H1 (cell line): ENCODE measurements at regions not wholly inside any gene's neighbourhood (a gene's known extent, or its start where the extent isn't known, plus 50 kb on each side); places are given as distances from the start of the nearest gene placed in this dataset.

Experiments used
- CTCF ChIA-PET: fragments of 300-600 bp; sonication (Branson Sonifier 250); formaldehyde crosslinking; loops from one replicate; lab custom pipeline; 2021; ENCODE audit not compliant: partially characterized antibody; lab: Charles Lee
- POLR2A ChIA-PET: fragments of 300-600 bp; sonication (Branson Sonifier 250); formaldehyde crosslinking; loops from one replicate; lab custom pipeline; 2021; ENCODE audit warnings: inconsistent platforms; ENCODE audit not compliant: partially characterized antibody; lab: Charles Lee
- DNase-seq, 2 experiments: peaks; one replicate each; pipeline versions ENCODE4 v3.0.0 to v3.0.0-alpha.2; 2010 to 2022; ENCODE audit warnings: low spot score in 2 of 2, low read depth in 1 of 2, mixed read lengths in 1 of 2
- FAIRE-seq: peaks from 2 replicates; lab custom pipeline; 2011; peaks lifted over from hg19 to GRCh38; lab: Jason Lieb, UNC
- H2AFZ ChIP-seq: 2 replicates; pipeline ENCODE4 v1.8.1; 2012; ENCODE audit warnings: low read length, inconsistent platforms
- H2AK5ac ChIP-seq: 2 replicates; pipeline ENCODE4 v1.6.1; 2013; ENCODE audit warnings: low read depth, low read length
- H2BK120ac ChIP-seq: replicated peaks from 2 replicates; pipeline ENCODE3; 2013; ENCODE audit warnings: low read depth, low read length, inconsistent platforms
- H2BK12ac ChIP-seq: 2 replicates; pipeline ENCODE4 v1.6.1; 2013; ENCODE audit warnings: low read depth, low read length
- H2BK15ac ChIP-seq: 2 replicates; pipeline ENCODE4 v1.6.1; 2013; ENCODE audit warnings: low read length
- H2BK20ac ChIP-seq: 2 replicates; pipeline ENCODE4 v1.6.1; 2013; ENCODE audit warnings: low read length
- H2BK5ac ChIP-seq: 2 replicates; pipeline ENCODE4 v1.6.1; 2013; ENCODE audit warnings: low read depth, low read length
- H3K14ac ChIP-seq: 2 replicates; pipeline ENCODE4 v1.6.1; 2013; ENCODE audit warnings: inconsistent platforms; ENCODE audit not compliant: insufficient read length
- H3K18ac ChIP-seq: 2 replicates; pipeline ENCODE4 v1.6.1; 2013; ENCODE audit warnings: low read length; ENCODE audit errors: extremely low read depth
- H3K23ac ChIP-seq: 2 replicates; pipeline ENCODE4 v1.6.1; 2013; ENCODE audit warnings: inconsistent platforms; ENCODE audit not compliant: insufficient read length
- H3K23me2 ChIP-seq: 2 replicates; pipeline ENCODE4 v1.6.1; 2013; ENCODE audit warnings: low read depth, low read length
- H3K27ac ChIP-seq: 2 replicates; pipeline ENCODE4 v1.6.1; 2011; ENCODE audit warnings: low read depth, low read length, inconsistent platforms
- H3K27me3 ChIP-seq, 4 experiments: replicated peaks in 1 of 4; 1 replicate in 1 of 4; 2 replicates in 3 of 4; pipeline versions ENCODE4 v1.6.1 to v1.8.1; 2011 to 2013; ENCODE audit warnings: low read length in 3 of 4, mild to moderate bottlenecking in 3 of 4, inconsistent platforms in 2 of 4, mixed read lengths in 2 of 4, moderate library complexity in 1 of 4; ENCODE audit not compliant: control insufficient read depth in 3 of 4, insufficient read depth in 3 of 4; ENCODE audit errors: extremely low read depth in 1 of 4
- H3K36me3 ChIP-seq, 4 experiments: 2 replicates each; pipeline versions ENCODE4 v1.6.1 to v1.8.1; 2011 to 2013; ENCODE audit warnings: mild to moderate bottlenecking in 4 of 4, low read length in 3 of 4, moderate library complexity in 2 of 4, control low read depth in 1 of 4, inconsistent platforms in 1 of 4; ENCODE audit not compliant: insufficient read depth in 4 of 4, control insufficient read depth in 2 of 4
- H3K4ac ChIP-seq: replicated peaks from 2 replicates; pipeline ENCODE3; 2013; ENCODE audit warnings: low read length, low read depth, mixed read lengths, inconsistent platforms; ENCODE audit not compliant: insufficient read length
- H3K4me1 ChIP-seq, 4 experiments: replicated peaks in 1 of 4; 1 replicate in 1 of 4; 2 replicates in 3 of 4; pipeline versions ENCODE4 v1.6.1 to v1.8.1; 2011 to 2013; ENCODE audit warnings: low read length in 3 of 4, inconsistent platforms in 2 of 4, mixed read lengths in 1 of 4; ENCODE audit not compliant: insufficient read depth in 4 of 4, control insufficient read depth in 3 of 4
- H3K4me2 ChIP-seq, 2 experiments: 2 replicates each; pipeline versions ENCODE4 v1.6.1 to v1.8.1; 2011 to 2013; ENCODE audit warnings: low read depth in 2 of 2, low read length in 2 of 2, control low read depth in 1 of 2, inconsistent platforms in 1 of 2, mild to moderate bottlenecking in 1 of 2; ENCODE audit not compliant: insufficient read depth in 1 of 2
- H3K4me3 ChIP-seq, 4 experiments: fragments of 200-600, 300-600 bp in 1 of 4; sonication (generic), shearing (Covaris generic), sonication (Bioruptor Twin) in 1 of 4; 2 replicates each; pipeline versions ENCODE4 v1.5.1 to v1.8.1; 2011 to 2016; ENCODE audit warnings: low read length in 4 of 4, low read depth in 3 of 4, control low read depth in 2 of 4, inconsistent platforms in 2 of 4, mild to moderate bottlenecking in 2 of 4, mixed read lengths in 1 of 4, moderate library complexity in 1 of 4; ENCODE audit not compliant: insufficient read depth in 2 of 4; ENCODE audit errors: extremely low read depth in 1 of 4
- H3K56ac ChIP-seq: replicated peaks from 2 replicates; pipeline ENCODE3; 2013; ENCODE audit warnings: low read depth, mild to moderate bottlenecking, mixed read lengths, low read length, inconsistent platforms; ENCODE audit not compliant: insufficient read length
- H3K79me1 ChIP-seq: 2 replicates; pipeline ENCODE4 v1.6.1; 2013; ENCODE audit warnings: low read depth, low read length, control low read depth
- H3K79me2 ChIP-seq, 2 experiments: 2 replicates each; pipeline versions ENCODE4 v1.6.1 to v1.8.1; 2012 to 2013; ENCODE audit warnings: low read length in 2 of 2, mild to moderate bottlenecking in 2 of 2, inconsistent platforms in 1 of 2; ENCODE audit not compliant: insufficient read depth in 2 of 2, control insufficient read depth in 1 of 2
- H3K9ac ChIP-seq, 4 experiments: replicated peaks in 1 of 4; 1 replicate in 1 of 4; 2 replicates in 3 of 4; pipeline versions ENCODE4 v1.6.1 to v1.8.1; 2011 to 2013; ENCODE audit warnings: low read depth in 3 of 4, low read length in 3 of 4, control low read depth in 2 of 4, mild to moderate bottlenecking in 2 of 4, moderate library complexity in 2 of 4, inconsistent platforms in 1 of 4; ENCODE audit errors: extremely low read depth in 1 of 4
- H3K9me3 ChIP-seq, 2 experiments: 2 replicates each; pipeline versions ENCODE4 v1.6.1 to v1.8.1; 2012 to 2013; ENCODE audit warnings: mild to moderate bottlenecking in 2 of 2, moderate library complexity in 2 of 2, control low read depth in 1 of 2, inconsistent platforms in 1 of 2, low read depth in 1 of 2, low read length in 1 of 2, mixed read lengths in 1 of 2; ENCODE audit not compliant: insufficient read depth in 2 of 2
- H4K20me1 ChIP-seq, 2 experiments: replicated peaks in 1 of 2; 2 replicates each; pipeline versions ENCODE3 to v1.8.1; 2011 to 2013; ENCODE audit warnings: inconsistent platforms in 2 of 2, low read length in 2 of 2, mild to moderate bottlenecking in 1 of 2; ENCODE audit not compliant: insufficient read depth in 2 of 2, control insufficient read depth in 1 of 2
- H4K5ac ChIP-seq: 2 replicates; pipeline ENCODE4 v1.6.1; 2013; ENCODE audit warnings: low read length, low read depth, mixed read lengths, inconsistent platforms; ENCODE audit not compliant: insufficient read length
- H4K8ac ChIP-seq: 2 replicates; pipeline ENCODE4 v1.8.0; 2013; ENCODE audit warnings: mild to moderate bottlenecking, moderate library complexity, low read length, inconsistent platforms; ENCODE audit not compliant: insufficient read depth; ENCODE audit errors: extremely low read depth
- H4K91ac ChIP-seq: replicated peaks from 2 replicates; pipeline ENCODE3; 2013; ENCODE audit warnings: low read length, mixed read lengths, inconsistent platforms; ENCODE audit not compliant: insufficient read length
- CHD2 ChIP-seq: IDR thresholded peaks from 2 replicates; pipeline ENCODE4 v1.6.1; 2012; ENCODE audit warnings: low read length, improper control_type of control experiment
- EGR1 ChIP-seq: IDR thresholded peaks from 2 replicates; pipeline ENCODE4 v1.6.1; 2011; ENCODE audit warnings: low read depth, low read length, borderline replicate concordance
- FOSL1 ChIP-seq: IDR thresholded peaks from 2 replicates; pipeline ENCODE4 v1.6.1; 2011; ENCODE audit warnings: mild to moderate bottlenecking, low read depth, low read length, moderate library complexity; ENCODE audit not compliant: insufficient read depth
- KDM4A ChIP-seq: IDR thresholded peaks from one replicate; pipeline ENCODE4 v1.7.1; 2012; ENCODE audit warnings: low read depth, mild to moderate bottlenecking, moderate library complexity, low read length, inconsistent platforms; ENCODE audit not compliant: severe bottlenecking
- MAFK ChIP-seq: IDR thresholded peaks from 2 replicates; pipeline ENCODE4 v1.6.1; 2012; ENCODE audit warnings: low read depth, mild to moderate bottlenecking, improper control_type of control experiment, low read length
- NANOG ChIP-seq: IDR thresholded peaks from 2 replicates; pipeline ENCODE4 v1.6.1; 2011; ENCODE audit warnings: low read length, low read depth, mild to moderate bottlenecking, inconsistent platforms; ENCODE audit not compliant: insufficient read depth, poor library complexity, severe bottlenecking
- NRF1 ChIP-seq: IDR thresholded peaks from 2 replicates; pipeline ENCODE4 v1.6.1; 2011; ENCODE audit warnings: mild to moderate bottlenecking, low read depth, low read length, improper control_type of control experiment
- RNF2 ChIP-seq: fragments of 200-900, 300-1000 bp; sonication (generic); IDR thresholded peaks from 2 replicates; pipeline ENCODE4 v1.7.1; 2016; ENCODE audit warnings: borderline replicate concordance, low read depth, mild to moderate bottlenecking, antibody characterized with exemption, low read length; ENCODE audit not compliant: poor library complexity, severe bottlenecking; ENCODE audit errors: missing control alignments
- SUZ12 ChIP-seq: fragments of 200-600 bp; sonication (generic); IDR thresholded peaks from 2 replicates; pipeline ENCODE4 v1.6.1; 2012; ENCODE audit warnings: mild to moderate bottlenecking, inconsistent platforms, low read length, moderate library complexity, mixed read lengths
- TCF12 ChIP-seq: IDR thresholded peaks from 2 replicates; pipeline ENCODE4 v1.6.1; 2011; ENCODE audit warnings: low read depth, mild to moderate bottlenecking, low read length
- TEAD4 ChIP-seq: IDR thresholded peaks from 2 replicates; pipeline ENCODE4 v1.6.1; 2012; ENCODE audit warnings: low read depth, low read length, inconsistent platforms, mixed read lengths
- YY1 ChIP-seq: IDR thresholded peaks from 2 replicates; pipeline ENCODE4 v1.6.1; 2011; ENCODE audit warnings: low read depth, mild to moderate bottlenecking, low read length
- WGBS, 2 experiments: shearing (Covaris generic) in 1 of 2; methylation state at CpG; one replicate each; pipeline versions ENCODE4 v1.1.6 to v1.1.7; 2013 to 2015; ENCODE audit warnings: low lambda C conversion rate in 2 of 2, mixed read lengths in 2 of 2, inconsistent platforms in 1 of 2, low coverage in 1 of 2, missing lambda C conversion rate in 1 of 2; ENCODE audit not compliant: insufficient replicate concordance in 2 of 2, insufficient coverage in 1 of 2, insufficient read length in 1 of 2; ENCODE audit errors: extremely low coverage in 1 of 2, missing lambda C conversion rate in 1 of 2; 5-methylcytosine and 5-hydroxymethylcytosine counted together

DNA sequence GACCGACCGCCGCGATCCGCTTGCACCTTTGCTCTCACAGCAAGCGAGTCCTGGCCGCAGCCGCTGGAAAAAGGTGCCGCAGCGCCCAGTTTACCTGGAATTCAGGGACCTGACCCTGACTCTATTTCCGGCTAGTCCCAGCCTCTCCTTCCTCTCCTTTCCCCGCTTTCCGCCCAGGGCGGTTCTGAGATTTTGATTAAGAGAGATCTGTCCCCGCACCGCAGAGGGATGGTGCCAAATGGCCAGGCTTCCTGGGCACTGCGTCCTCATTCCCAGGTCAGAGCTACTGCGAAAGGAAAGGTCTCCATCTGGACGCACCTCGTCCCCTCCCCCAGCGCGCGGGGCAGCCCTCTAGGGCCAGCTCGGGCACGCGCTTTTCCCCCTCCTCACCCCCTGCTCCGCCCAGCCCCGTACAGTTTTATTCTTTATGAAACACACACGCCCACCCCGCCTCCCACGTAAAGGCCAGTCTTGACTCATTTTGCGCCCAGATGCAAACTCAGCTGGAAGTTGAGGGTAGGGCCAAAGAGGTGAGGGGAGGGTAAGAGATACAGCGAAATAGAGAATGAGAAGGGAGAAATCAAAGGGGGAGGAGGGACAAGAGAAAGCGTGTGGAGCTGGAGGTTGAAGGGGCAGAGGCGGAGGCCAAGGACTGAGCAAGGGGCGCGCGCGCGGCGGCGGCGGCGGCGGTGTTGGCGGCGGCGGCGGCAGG is 411.8 kb upstream of the ESRRG start:
- H4K20me1 ChIP-seq: peaks cover 0 to 6% of the 10 kb centered on the region in 2 experiments
- no peak overlapping the region for H3K4ac ChIP-seq
- no peak overlapping the region for H2BK120ac ChIP-seq
- CTCF ChIA-PET: interaction anchor here (0.7 to 1.1 kb wide), 5 partner anchors 16 to 385 kb away, joined by 3 read pairs; no protein-coding TSS in a partner anchor
- no peak overlapping the region for H2BK20ac ChIP-seq
- no peak overlapping the region for H3K14ac ChIP-seq
- H4K8ac ChIP-seq: peak overlapping the region; percentile 23; the same call in 1 of the 2 replicates
- H3K79me2 ChIP-seq: no peaks in the 10 kb centered on the region
- DNase-seq (peak in 1 of 2 experiments; percentile 73), FAIRE-seq (no peak)
- 2% methylated on average over 41 of the region's 49 CpGs; no CpG with 5 or more reads in 1 of the 2 experiments for WGBS, 2 experiments
- POLR2A ChIA-PET: no interaction called here
- H3K23me2 ChIP-seq: peaks cover 28% of the 10 kb centered on the region; the same call in 1 of the 2 replicates
- H3K56ac ChIP-seq: no peak overlapping the region
- H3K4me1 ChIP-seq: peaks cover 9 to 35% (median 16%) of the 10 kb centered on the region in 4 experiments
- no peak overlapping the region for H3K27ac ChIP-seq
- H3K18ac ChIP-seq: peak overlapping the region; percentile 71; the same call in 1 of the 2 replicates
- no peaks in the 10 kb centered on the region for H3K36me3 ChIP-seq
- H2BK15ac ChIP-seq: no peak overlapping the region
- H2BK5ac ChIP-seq: no peak overlapping the region
- peak overlapping the region; percentile 86 for H2AFZ ChIP-seq
- H3K79me1 ChIP-seq: no peaks in the 10 kb centered on the region
- H3K4me2 ChIP-seq: peak overlapping the region; percentile 88 to 97
- no peak overlapping the region for H2AK5ac ChIP-seq
- no peak overlapping the region for H4K5ac ChIP-seq
- no peak overlapping the region for H3K23ac ChIP-seq
- H3K27me3 ChIP-seq: peaks cover 65 to 97% (median 84%) of the 10 kb centered on the region in 4 experiments
- H3K4me3 ChIP-seq: peak overlapping the region; percentile 39 to 85 (median 64)
- H3K9me3 ChIP-seq: no peaks in the 10 kb centered on the region
- H4K91ac ChIP-seq: no peak overlapping the region
- no peak overlapping the region for H2BK12ac ChIP-seq
- no peak overlapping the region for H3K9ac ChIP-seq
- TF ChIP-seq RNF2 (no peak), YY1 (no peak), FOSL1 (no peak), NRF1 (no peak), SUZ12 (peak; percentile 45; the same call in 1 of the 2 replicates), KDM4A (peak; percentile 59), NANOG (no peak), CHD2 (no peak), MAFK (no peak), TEAD4 (no peak), EGR1 (no peak), TCF12 (0 out of 2 replicates have a peak, but pooled peaks have one; percentile 20)
